IPS-15b (cell line): ENCODE measurements at regions not wholly inside any gene's neighbourhood (a gene's known extent, or its start where the extent isn't known, plus 50 kb on each side); places are given as distances from the start of the nearest gene placed in this dataset.

Experiments
- H3K27me3 ChIP-seq: one replicate; pipeline ENCODE4 v1.6.1; 2013; ENCODE audit warnings: low read length; ENCODE audit not compliant: control insufficient read depth, insufficient read depth
- H3K36me3 ChIP-seq: one replicate; pipeline ENCODE4 v1.6.1; 2013; ENCODE audit warnings: low read length; ENCODE audit not compliant: control insufficient read depth, insufficient read depth
- H3K4me1 ChIP-seq: one replicate; pipeline ENCODE4 v1.6.1; 2013; ENCODE audit warnings: mild to moderate bottlenecking, low read length; ENCODE audit not compliant: control insufficient read depth, insufficient read depth
- H3K4me3 ChIP-seq: one replicate; pipeline ENCODE4 v1.5.1; 2013; ENCODE audit warnings: low read depth, low read length
- H3K9ac ChIP-seq: one replicate; pipeline ENCODE4 v1.6.1; 2013; ENCODE audit warnings: low read depth, mild to moderate bottlenecking, low read length
- H3K9me3 ChIP-seq: one replicate; pipeline ENCODE4 v1.6.1; 2013; ENCODE audit warnings: mild to moderate bottlenecking, low read length; ENCODE audit not compliant: control insufficient read depth, insufficient read depth

DNA sequence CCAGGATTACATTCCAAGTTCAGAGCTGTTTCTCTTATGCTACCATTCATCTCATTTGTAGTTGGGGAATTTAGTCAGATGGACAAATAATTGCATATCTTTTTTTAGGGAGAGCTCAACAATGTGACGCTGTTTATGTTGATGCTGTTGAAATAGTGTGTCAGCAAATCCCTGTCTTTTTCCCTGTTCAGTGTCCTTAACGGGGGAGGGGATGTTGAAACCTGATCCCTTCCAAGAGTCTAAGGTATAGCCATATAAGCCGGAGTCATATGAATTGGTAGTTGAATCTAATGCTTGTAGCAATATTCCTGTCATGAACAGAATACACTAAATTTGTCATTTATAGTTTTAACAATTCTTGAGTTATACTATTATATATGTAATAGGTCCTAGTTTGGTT, 293.5 kb upstream of the FAT1 start:
- H3K9me3 ChIP-seq, result no peaks in the 10 kb centered on the region
- H3K36me3 ChIP-seq, result no peaks in the 10 kb centered on the region

DNA sequence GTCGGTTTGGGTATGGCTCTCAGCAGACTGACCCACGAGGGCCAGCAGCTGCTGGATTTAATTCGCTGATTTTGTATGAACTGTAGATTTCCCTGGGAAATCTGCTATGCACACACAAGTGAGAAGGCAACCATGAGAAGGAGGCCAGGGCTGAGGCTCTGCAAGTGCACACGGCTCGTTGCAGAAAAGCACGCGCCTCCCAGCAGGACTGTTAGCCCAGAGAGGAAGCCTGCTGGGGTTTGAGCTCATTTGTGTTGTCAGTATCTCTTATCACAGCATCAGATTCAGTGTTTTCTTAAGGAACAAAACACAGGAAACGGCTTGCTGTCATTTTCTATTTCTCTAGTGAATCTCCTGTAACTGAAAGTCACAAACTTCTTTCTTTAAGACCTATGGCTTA, 296.2 kb upstream of the FAT1 start:
- Histone ChIP-seq H3K4me1 (peaks cover 2% of the 10 kb centered on the region), H3K9me3 (no peaks in the 10 kb centered on the region), H3K27me3 (no peaks in the 10 kb centered on the region), H3K36me3 (no peaks in the 10 kb centered on the region), H3K9ac (no peak overlapping the region), H3K4me3 (no peak overlapping the region)

More for the DNA sequence above, 293.5 kb upstream of the FAT1 start:
- no peak overlapping the region for H3K9ac ChIP-seq
- no peaks in the 10 kb centered on the region for H3K27me3 ChIP-seq
- no peak overlapping the region for H3K4me3 ChIP-seq
- H3K4me1 ChIP-seq, result peaks cover 2% of the 10 kb centered on the region

DNA sequence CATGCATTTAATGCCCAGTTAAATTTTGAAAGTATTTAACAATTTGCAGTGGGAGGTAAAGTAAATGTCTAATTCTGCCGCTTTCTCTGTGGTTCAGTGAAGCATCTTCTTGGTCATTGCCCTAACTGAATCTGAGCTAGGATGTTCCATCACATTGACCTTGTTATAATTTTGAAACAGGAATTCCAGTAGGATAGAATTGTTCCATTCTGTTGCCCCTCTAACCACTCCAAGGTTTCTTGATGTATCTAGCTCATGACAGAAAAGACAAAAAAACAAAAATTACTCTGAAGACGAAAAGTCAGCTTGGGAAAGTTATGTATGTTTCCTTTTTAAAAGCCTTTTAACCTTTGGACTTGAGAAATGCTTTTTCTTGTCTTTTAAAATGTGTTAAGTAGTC, 297.0 kb upstream of the FAT1 start:
- no peak overlapping the region for H3K4me3 ChIP-seq
- H3K4me1 ChIP-seq, result peaks cover 2% of the 10 kb centered on the region
- H3K36me3 ChIP-seq, result no peaks in the 10 kb centered on the region
- H3K9me3 ChIP-seq, result no peaks in the 10 kb centered on the region
- H3K9ac ChIP-seq, result no peak overlapping the region
- no peaks in the 10 kb centered on the region for H3K27me3 ChIP-seq

- Histone ChIP-seq H3K4me3 (no peak overlapping the region), H3K4me1 (peaks cover 2% of the 10 kb centered on the region), H3K9me3 (peaks cover 3% of the 10 kb centered on the region), H3K27me3 (no peaks in the 10 kb centered on the region), H3K36me3 (no peaks in the 10 kb centered on the region), H3K9ac (no peak overlapping the region)
Measured at GRCh38 chr4:187021436-187022205, 298.0 kb upstream of the FAT1 start.

GRCh38 chr4:187027272-187027671, 303.6 kb upstream of the FAT1 start:
- Histone ChIP-seq H3K4me1 (no peaks in the 10 kb centered on the region), H3K27me3 (no peaks in the 10 kb centered on the region), H3K9me3 (peaks cover 3% of the 10 kb centered on the region), H3K9ac (no peak overlapping the region), H3K36me3 (no peaks in the 10 kb centered on the region), H3K4me3 (no peak overlapping the region)

GRCh38 chr4:187042251-187042650, 318.6 kb upstream of the FAT1 start:
- Histone ChIP-seq H3K4me3 (no peak overlapping the region), H3K9ac (no peak overlapping the region), H3K36me3 (no peaks in the 10 kb centered on the region), H3K9me3 (no peaks in the 10 kb centered on the region), H3K27me3 (no peaks in the 10 kb centered on the region), H3K4me1 (no peaks in the 10 kb centered on the region)

DNA sequence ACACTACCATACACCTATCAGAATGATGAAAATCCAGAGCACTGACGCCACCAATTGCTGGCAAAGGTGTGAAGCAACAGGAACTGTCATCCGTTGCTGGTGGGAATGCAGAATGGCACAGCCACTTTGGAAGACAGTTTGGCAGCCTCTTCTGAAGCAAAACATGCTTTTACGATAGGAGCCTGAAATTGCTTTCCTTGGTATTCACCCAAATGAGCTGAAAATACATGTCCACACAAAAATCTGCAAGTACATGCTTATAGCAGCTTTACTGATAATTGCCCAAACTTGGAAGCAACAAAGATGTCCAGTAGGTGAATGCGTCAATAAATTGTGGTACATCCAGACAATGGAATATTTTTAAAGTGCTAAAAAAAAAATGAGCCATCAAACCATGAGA, 322.8 kb upstream of the FAT1 start:
- no peak overlapping the region for H3K9ac ChIP-seq
- no peak overlapping the region for H3K4me3 ChIP-seq
- no peaks in the 10 kb centered on the region for H3K27me3 ChIP-seq
- H3K9me3 ChIP-seq, result no peaks in the 10 kb centered on the region
- H3K4me1 ChIP-seq, result no peaks in the 10 kb centered on the region
- H3K36me3 ChIP-seq, result no peaks in the 10 kb centered on the region

DNA sequence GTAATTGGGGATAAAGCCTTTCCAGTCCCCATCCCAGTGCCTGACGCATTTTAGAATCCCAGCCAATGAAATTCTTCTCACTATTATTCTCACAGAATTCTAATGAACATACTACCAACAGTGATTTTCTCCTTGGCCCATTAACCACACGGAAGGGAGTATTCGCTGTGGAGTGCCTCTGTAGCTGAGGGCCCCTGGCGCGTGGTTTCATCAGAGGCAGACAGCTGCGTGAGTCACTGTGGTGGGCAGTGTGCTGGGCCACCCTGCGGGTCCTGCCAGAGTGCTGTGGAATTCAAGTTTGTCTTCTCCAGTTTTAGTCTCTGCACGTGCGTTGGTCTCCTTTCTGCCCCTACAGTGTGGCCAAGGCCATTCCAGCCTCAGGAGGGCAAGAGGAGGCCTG, 335.4 kb upstream of the FAT1 start:
- Histone ChIP-seq H3K4me1 (peaks cover 2% of the 10 kb centered on the region), H3K9ac (no peak overlapping the region), H3K27me3 (no peaks in the 10 kb centered on the region), H3K9me3 (no peaks in the 10 kb centered on the region), H3K4me3 (no peak overlapping the region), H3K36me3 (no peaks in the 10 kb centered on the region)

- Histone ChIP-seq H3K36me3 (no peaks in the 10 kb centered on the region), H3K4me1 (peaks cover 2% of the 10 kb centered on the region), H3K9me3 (no peaks in the 10 kb centered on the region), H3K4me3 (no peak overlapping the region), H3K9ac (no peak overlapping the region), H3K27me3 (no peaks in the 10 kb centered on the region)
Measured at GRCh38 chr4:187059895-187060294, 336.2 kb upstream of the FAT1 start.

GRCh38 chr4:187060551-187060950, 336.9 kb upstream of the FAT1 start:
- peaks cover 2% of the 10 kb centered on the region for H3K4me1 ChIP-seq
- H3K27me3 ChIP-seq, result no peaks in the 10 kb centered on the region
- H3K9me3 ChIP-seq, result no peaks in the 10 kb centered on the region
- H3K36me3 ChIP-seq, result no peaks in the 10 kb centered on the region
- H3K9ac ChIP-seq, result no peak overlapping the region
- no peak overlapping the region for H3K4me3 ChIP-seq

DNA sequence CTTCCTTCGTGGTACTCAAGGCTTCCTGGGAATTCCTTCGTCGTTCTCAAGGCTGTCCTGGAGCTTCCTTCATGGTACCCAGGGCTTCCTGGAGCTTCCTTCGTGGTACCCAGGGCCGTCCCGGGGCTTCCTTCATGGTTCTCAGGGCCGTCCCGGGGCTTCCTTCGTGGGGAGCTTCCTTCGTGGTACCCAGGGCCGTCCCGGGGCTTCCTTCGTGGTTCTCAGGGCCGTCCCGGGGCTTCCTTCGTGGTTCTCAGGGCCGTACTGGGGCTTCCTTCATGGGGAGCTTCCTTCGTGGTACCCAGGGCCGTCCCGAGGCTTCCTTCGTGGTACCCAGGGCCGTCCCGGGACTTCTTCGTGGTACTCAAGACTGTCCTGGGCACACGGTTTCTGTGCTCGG, 339.6 kb upstream of the FAT1 start:
- H3K36me3 ChIP-seq, result no peaks in the 10 kb centered on the region
- H3K27me3 ChIP-seq, result no peaks in the 10 kb centered on the region
- no peak overlapping the region for H3K4me3 ChIP-seq
- no peaks in the 10 kb centered on the region for H3K9me3 ChIP-seq
- peaks cover 2% of the 10 kb centered on the region for H3K4me1 ChIP-seq
- no peak overlapping the region for H3K9ac ChIP-seq

GRCh38 chr4:187064033-187064432, 340.4 kb upstream of the FAT1 start:
- Histone ChIP-seq H3K36me3 (no peaks in the 10 kb centered on the region), H3K9ac (no peak overlapping the region), H3K4me3 (no peak overlapping the region), H3K9me3 (no peaks in the 10 kb centered on the region), H3K4me1 (peaks cover 2% of the 10 kb centered on the region), H3K27me3 (no peaks in the 10 kb centered on the region)
